ENCODE measurements at regions not wholly inside any gene's neighbourhood (a gene's known extent, or its start where the extent isn't known, plus 50 kb on each side); places are given as distances from the start of the nearest gene placed in this dataset.

DNA sequence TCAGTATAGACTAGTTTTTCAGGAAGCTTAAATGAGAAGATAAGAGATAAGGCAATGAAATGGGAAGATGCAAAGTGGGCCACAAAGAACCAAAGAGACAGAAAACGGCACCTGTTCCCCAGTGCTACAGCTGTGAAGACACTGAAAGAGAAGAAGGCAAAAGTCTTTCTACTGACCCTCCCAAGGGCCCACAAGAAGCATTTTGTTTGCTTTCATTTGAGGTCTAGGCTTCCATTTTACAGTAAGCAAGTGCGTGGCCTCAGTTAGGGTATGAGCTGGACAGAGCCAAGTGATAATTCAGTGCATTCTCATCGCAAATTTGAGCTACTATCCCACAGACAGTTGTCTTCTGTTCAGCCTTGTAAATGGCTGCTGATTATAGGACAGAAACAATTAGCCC lies 53.4 kb upstream of the STK17B start:
- no peak for DNase-seq

- no peak for DNase-seq
These were observed 53.8 kb upstream of the STK17B start for GRCh38 chr2:196225213-196225612.

GRCh38 chr2:196226058-196226706 lies 54.8 kb upstream of the STK17B start:
- DNase-seq = no peak

DNA sequence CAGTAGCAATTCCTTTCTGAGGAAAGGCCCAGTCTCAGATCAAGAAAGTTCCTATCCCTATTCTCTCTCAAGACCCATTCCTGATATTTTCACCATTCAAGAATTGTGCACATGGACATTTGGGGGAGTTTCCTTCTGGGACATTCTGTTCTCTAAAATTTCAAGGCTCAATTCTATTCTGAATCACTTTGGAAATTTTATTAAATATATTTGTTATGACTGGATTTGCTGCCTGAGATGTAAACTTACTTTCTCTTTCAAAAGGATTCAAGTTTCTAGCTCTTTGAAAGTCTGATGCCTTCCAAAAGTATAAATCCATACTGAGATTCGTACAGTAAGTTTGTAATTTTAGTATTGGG lies 55.3 kb upstream of the STK17B start:
- DNase-seq = no peak

- DNase-seq = peak; percentile 49
These were observed 57.6 kb upstream of the STK17B start for GRCh38 chr2:196229013-196229412.

- no peak for DNase-seq
These were observed 58.9 kb upstream of the STK17B start for GRCh38 chr2:196230061-196230854.

DNA sequence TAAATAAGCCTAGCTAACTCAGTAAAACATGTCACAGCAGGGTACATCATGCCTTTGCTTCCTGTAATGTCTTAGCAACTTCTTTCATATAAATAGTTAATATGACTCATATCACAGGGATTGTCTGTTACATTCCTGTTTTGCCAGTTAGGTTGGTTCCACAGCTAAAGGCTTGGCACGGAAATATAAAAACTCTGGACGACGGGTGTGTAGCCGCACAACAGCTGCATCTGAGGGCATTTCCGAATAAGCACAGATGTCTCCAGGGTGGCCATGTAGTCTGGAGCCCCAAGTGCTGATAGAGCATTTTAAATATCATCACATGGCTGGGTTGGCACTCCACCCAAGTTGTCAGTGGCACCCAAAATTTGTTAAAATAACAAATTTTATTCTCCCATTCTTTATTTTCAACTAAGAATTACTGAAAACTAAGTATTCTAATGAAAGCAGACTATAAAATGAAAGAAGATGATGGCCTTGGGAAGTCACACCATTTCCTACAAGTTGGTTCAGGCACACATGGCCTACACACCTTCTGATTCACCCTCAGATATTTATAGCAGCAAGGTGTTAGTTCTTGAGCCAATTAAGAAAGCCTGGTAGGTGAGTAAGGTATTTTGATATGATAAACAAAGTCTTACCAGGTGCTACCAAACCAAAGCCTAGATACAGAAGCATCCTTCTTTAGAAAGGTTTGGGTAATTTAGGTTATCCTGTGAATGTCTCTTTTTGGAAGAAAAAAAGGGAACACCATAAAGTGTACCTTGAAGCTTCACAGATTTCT lies 61.8 kb upstream of the STK17B start:
- peak; percentile 47 for DNase-seq

DNA sequence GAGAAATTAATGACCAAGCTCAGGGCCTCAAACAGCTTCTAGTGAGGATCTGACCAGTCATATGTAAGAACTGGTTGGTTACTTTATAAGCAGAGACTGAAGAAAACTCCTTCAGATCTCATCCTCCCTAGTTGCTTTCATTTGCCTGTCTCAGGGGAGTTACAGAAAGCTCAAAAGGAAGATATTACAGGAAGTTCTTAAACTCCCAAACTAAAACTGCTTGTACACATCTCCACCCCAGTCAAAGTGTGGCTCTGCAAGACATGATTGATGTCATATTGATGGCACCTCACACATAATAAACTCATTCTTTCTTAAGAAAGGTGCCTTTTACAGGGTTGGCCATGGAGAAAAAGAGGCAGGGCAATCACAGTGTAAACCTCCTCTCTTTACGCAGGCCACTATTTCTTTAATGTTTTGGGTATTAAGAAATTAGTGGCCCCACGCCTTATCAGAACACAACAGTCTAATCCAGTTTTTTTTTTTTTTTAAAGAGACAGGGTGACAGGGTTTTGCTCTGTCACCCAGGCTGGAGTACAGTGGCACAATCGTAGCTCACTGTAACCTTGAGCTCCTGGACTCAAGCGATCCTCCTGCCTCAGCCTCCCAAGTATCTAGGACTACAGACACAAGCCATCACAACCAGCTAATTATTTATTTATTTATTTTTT lies 62.6 kb upstream of the STK17B start:
- peak; percentile 27 for DNase-seq

DNA sequence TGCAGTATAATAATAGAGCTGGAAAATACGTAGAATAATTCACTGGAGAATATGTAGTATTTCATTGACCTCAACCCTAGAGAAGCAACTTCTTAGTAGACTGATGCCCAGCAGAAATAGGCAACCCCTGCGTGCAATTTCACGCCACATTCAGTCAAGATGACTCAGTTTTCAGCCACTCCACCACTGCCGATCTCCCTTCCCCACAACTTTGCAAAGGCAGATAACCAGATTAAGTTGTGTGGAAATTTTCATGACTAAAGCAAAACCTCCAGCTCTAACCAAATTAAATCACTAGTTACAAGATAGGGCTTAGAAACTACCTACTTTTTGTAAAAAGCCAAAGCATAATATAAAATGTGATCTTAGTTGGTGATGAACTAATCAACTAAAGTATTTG lies 63.3 kb upstream of the STK17B start:
- DNase-seq = peak; percentile 80

GRCh38 chr2:196238836-196239380 lies 67.5 kb upstream of the STK17B start:
- DNase-seq = no peak

GRCh38 chr2:196239622-196240587 lies 68.5 kb upstream of the STK17B start:
- peak; percentile 98 for DNase-seq

- DNase-seq = no peak
These were observed 69.8 kb upstream of the STK17B start for GRCh38 chr2:196241175-196241574.

- DNase-seq = peak; percentile 100
These were observed 70.8 kb upstream of the STK17B start for GRCh38 chr2:196242131-196242620.

- DNase-seq = no peak
These were observed 73.1 kb upstream of the STK17B start for GRCh38 chr2:196244516-196244915.

DNA sequence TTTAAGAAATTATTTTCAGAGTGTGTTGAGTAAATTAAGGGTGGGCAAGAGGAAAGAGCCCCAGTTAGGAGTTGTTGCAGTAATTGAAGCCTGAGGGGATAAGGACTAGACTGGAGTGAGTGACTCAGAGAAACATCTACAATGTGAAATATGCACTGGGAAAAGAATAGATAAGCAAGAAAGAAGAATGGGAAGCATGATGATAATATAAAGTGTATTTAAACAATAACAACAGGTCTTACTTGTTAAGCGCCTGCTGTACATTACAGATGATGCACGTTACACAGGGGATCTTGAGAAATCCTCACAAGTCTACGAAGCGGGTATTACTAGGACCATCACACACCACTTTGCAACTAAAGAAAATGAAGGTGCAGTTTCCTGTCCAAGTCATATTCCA lies 73.6 kb upstream of the STK17B start:
- DNase-seq = no peak

DNA sequence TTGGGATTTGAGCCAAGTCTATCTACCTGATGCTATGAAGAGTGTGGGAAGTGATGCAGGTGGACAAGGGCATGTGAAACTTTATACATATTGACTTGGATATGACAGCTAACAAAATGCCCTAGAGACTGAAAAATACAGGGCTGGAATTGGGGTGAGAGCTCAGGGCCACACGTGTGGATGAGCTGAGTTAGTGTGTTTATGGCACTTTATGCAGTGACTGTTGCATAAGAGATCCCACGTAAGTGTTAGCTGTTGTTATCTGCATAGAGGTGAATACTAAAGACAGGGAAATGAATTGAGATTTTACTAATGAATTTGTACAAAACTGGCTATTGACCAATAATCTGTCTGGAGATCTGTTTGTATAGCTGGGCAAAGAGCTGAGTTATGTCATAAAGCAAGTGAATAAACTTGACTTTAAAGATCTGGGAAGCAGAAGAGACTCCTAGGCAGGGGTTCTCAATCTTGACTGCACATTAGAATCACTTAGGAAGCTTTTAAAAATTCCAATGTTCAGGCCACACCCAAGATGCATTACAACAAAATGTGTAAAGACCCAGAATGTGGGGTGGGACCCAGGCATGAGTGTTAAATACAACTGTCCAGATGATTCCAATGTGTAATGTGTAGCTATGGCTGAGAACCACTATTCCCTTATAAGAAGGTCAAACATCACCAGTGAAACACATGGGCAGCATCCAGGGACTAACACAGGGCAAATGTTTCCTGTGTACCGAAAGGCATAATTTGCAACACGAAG lies 74.2 kb upstream of the STK17B start:
- DNase-seq = no peak

DNA sequence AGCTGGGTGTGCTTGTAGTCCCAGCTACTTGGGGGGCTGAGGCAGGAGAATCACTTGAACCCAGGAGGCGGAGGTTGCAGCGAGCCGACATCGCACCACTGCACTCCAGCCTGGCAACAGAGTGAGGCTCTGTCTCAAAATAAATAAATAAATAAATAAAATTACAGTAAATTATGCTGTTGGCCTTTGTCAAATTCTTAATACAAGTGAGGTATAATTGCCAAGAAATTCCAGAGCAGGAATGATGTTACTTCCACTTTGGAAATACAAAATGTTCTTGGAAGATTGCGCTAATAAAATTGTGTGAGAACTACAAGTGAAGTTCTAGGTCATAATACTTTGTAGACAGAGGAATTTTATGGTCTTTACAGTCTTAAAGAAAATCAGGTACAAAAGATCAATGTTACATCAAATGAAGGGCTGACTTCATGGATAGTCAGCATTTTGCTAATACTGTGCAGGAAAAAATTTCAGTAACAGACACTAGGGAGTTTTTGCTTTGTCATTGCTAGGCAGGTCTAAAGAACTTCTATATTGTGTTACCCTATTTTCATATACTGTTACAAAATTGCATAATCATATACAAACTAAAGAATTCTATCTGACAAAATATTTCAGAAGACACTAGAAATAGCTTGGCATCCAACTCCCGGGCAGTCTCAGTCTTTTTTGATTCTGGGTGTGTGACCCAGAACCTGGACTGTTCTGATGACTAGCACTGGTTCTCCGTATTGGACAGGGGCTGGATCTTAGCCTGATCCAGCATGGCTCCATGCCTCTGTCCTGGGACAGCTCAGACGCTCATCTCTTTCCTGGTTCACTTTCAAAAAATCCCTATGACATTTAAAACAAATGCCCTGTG lies 76.0 kb upstream of the STK17B start:
- DNase-seq = peak; percentile 13

GRCh38 chr2:196247976-196248280 lies 76.5 kb upstream of the STK17B start:
- no peak for DNase-seq

- DNase-seq = peak; percentile 60
These were observed 77.2 kb upstream of the STK17B start for GRCh38 chr2:196248467-196249094.
